ENCODE measurements at regions not wholly inside any gene's neighbourhood (a gene's known extent, or its start where the extent isn't known, plus 50 kb on each side); places are given as distances from the start of the nearest gene placed in this dataset.

DNA sequence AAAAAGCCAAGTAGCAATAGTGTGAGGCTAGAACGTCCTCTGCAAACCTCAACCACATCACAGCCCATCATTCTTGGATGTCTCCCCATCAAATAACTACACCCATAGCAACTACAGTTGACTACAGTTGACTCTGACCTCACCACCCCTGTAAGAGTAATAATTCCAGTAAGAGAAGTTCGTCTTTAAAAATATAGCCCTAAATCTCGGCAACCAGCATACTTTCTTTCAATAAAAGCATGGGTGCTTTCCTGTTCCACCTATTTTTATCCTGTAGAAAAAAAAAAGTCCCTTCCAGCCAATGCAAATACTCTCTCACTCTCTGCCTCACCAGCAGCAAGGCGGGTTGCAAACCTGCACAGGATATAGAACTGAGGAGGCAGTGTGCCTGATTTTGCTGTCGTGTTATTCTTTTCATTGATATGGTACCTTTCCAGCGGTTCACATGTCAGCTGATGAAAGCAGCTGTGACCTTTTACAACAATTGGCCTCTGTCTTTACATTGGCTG, 187.5 kb upstream of the NFE2L3 start:
- peak; percentile 26 to 42 for ATAC-seq (ENCODE audit: low read depth in 2 of 2)
- H3K36me3 Mint-ChIP-seq = no peaks in the 10 kb centered on the region
- H3K9me3 Mint-ChIP-seq = peaks cover 0 to 4% (median 0%) of the 10 kb centered on the region in 7 donors
- no peak for DNase-seq
- H3K27ac Mint-ChIP-seq = peak overlapping the region in 1 of 6 donors; percentile 45
- H3K27me3 Mint-ChIP-seq = peaks cover 56 to 79% (median 70%) of the 10 kb centered on the region in 3 donors
- peaks cover 6 to 24% (median 16%) of the 10 kb centered on the region in 3 donors for H3K4me1 Mint-ChIP-seq
- H3K4me3 Mint-ChIP-seq = peak overlapping the region in 3 of 8 donors; percentile 1 to 13 (median 10)

DNA sequence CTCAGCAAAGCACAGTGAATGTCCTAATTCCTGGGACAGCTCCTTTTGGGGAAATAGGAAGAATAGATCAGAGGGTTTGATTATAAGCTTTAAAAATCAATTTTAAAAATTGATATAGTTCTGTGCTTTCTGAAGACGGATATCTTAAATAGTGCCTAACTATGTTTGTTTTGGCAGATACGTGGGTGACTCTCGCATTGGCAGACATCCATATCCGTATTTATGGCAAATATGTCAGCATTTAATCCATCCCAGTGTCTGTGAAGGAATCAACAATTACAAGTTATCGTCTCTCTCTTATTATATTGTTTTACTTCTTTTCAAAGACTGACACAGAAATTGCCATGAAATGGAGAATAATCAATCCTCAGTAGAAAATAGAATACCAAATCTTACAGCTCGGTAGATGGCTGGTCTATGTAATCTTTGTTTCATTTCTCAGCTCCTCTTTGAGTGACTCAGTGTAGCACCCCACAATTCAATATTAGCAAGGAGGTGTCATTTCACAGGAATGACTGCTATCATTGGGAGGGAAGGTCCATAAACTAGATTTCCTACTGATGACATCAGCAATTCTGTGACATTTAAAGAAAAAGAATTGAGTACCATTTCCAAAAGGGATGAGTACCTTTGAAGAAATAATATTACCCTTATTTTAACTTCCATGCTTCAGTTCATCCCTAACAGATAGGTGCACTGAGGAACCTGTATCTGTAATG, 186.4 kb upstream of the NFE2L3 start:
- Mint-ChIP-seq H3K4me3 (no peak overlapping the region), H3K27ac (no peak overlapping the region), H3K9me3 (peaks cover 0 to 4% (median 0%) of the 10 kb centered on the region in 7 donors), H3K4me1 (peaks cover 6 to 24% (median 16%) of the 10 kb centered on the region in 3 donors), H3K36me3 (no peaks in the 10 kb centered on the region), H3K27me3 (peaks cover 52 to 74% (median 67%) of the 10 kb centered on the region in 3 donors)
- ATAC-seq (ENCODE audit: low read depth in 2 of 2) = no peak
- DNase-seq = no peak

- peaks cover 0 to 4% (median 0%) of the 10 kb centered on the region in 7 donors for H3K9me3 Mint-ChIP-seq
- H3K27me3 Mint-ChIP-seq = peaks cover 45 to 72% (median 68%) of the 10 kb centered on the region in 3 donors
- H3K36me3 Mint-ChIP-seq = no peaks in the 10 kb centered on the region
These were observed 185.5 kb upstream of the NFE2L3 start for GRCh38 chr7:25966469-25966868.

DNA sequence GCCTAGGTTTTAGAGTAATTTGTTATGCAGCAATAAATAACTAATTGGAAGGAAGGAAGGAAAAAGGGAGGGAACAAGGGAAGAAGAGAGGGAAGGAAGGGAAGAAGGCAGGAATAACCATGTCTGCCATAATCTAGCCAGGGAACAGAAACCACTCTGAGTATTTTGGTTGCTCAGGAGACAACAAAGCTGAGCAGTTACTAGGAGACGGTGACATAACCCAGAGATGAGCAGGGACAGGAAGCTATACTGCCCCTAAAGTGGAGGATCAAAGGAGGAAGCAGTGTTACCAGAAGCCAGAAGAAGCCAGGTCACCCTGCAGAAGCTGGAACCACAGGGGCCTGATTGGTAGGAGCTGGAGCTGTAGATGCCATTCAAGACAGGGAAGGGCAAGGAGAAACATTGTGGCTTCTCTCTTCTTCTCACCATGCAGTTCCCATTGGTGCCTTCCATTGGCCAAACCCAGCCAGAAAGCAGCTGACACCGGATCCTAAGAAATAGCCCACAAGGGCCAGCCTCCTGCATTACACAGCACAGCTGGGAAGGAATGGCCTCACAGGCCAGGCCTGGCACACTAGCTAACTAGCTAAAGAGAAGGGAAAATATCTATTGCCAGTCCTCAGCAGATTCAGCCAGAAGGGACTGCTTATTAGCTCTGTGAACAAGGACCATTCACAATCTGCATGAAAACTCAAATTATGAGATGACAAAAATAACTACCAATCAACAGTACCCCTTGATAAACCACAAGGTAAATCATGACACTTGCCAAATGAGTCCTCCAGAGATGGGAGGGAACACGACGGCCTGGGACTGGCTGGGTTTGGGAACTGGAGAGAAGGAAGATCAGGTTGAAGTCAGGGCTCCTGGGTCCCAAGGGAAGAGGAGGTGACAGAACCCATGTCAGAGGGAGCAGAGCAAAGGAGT, 184.5 kb upstream of the NFE2L3 start:
- ATAC-seq (ENCODE audit: low read depth in 2 of 2) (peak in 1 of 2 donors; percentile 13), DNase-seq (no peak)
- Mint-ChIP-seq H3K9me3 (peaks cover 0 to 7% (median 2%) of the 10 kb centered on the region in 7 donors), H3K27me3 (peaks cover 42 to 70% (median 64%) of the 10 kb centered on the region in 3 donors), H3K27ac (peak overlapping the region in 4 of 6 donors; percentile 4 to 92 (median 34)), H3K4me3 (peak overlapping the region in 5 of 8 donors; percentile 35 to 70 (median 63)), H3K36me3 (peaks cover 0 to 3% of the 10 kb centered on the region in 2 donors), H3K4me1 (peaks cover 6 to 24% (median 16%) of the 10 kb centered on the region in 3 donors)

More at GRCh38 chr7:25966469-25966868, 185.5 kb upstream of the NFE2L3 start:
- H3K4me3 Mint-ChIP-seq = no peak overlapping the region
- peaks cover 6 to 24% (median 16%) of the 10 kb centered on the region in 3 donors for H3K4me1 Mint-ChIP-seq
- ATAC-seq (ENCODE audit: low read depth in 2 of 2) = no peak
- peak overlapping the region in 1 of 6 donors; percentile 72 for H3K27ac Mint-ChIP-seq
- no peak for DNase-seq

DNA sequence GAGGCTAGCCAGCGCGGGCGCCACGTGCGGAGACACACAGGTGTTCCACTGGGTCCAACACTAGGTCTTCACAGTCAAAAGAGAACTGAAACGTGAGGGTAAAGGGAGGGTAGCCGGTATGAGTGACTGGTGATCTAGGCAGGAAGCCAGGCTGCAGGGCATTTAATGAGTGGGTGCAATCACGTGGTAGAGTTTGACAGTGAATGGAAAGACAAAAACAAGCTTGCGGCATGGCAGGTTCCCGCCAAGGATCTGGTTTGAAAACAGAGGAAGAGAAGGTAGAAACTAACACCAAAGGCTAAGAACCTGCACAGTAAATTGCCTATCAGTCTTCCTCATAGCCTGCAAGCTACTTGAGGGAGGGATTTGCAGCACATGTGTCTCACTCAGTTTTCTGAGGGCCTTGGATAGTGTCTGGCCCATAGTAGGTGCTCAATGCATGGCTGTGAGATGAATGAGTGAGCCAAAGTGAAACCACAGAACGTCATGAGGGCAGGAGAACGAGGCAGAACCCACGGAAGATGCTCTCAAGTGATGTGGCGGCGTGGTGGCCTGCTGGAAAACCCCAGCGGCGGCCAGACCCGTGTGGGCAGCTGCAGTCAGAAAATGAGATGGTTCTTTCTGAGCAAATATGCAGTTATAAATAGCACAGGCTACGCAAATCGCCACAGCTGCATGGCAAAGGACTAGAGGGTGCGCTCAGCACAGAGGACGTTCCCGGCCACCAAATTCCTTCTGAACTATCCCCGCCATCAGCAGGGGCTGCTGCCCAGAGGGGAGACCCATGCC, 183.6 kb upstream of the NFE2L3 start:
- peak overlapping the region in 5 of 6 donors; percentile 4 to 92 (median 48) for H3K27ac Mint-ChIP-seq
- DNase-seq (peak; percentile 51), ATAC-seq (ENCODE audit: low read depth in 2 of 2) (peak; percentile 85 to 87)
- H3K9me3 Mint-ChIP-seq = peaks cover 1 to 13% (median 8%) of the 10 kb centered on the region in 7 donors
- H3K36me3 Mint-ChIP-seq = peaks cover 0 to 6% of the 10 kb centered on the region in 2 donors
- peaks cover 6 to 24% (median 16%) of the 10 kb centered on the region in 3 donors for H3K4me1 Mint-ChIP-seq
- H3K27me3 Mint-ChIP-seq = peaks cover 45 to 73% (median 64%) of the 10 kb centered on the region in 3 donors
- H3K4me3 Mint-ChIP-seq = peak overlapping the region in 5 of 8 donors; percentile 35 to 70 (median 63)

DNA sequence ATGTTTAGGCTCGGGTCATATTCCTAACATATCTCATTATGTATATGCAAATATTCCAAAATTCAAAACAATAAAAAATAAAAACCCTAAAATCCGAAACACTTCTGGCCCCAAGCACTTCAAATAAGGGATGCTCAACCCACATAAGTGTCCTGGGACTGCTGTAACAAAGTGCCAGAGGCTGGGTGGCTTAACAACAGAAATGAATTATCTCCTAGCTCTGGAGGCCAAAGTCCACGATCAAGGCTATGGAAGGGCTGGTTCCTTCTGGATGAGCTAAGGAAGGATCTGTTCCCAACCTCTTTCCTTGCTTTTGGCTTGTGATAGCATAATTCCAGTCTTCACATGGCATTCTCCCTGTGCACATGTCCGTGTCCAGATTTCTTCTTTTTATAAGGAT, 181.6 kb upstream of the NFE2L3 start:
- Mint-ChIP-seq H3K36me3 (peaks cover 0 to 6% of the 10 kb centered on the region in 2 donors), H3K4me3 (no peak overlapping the region), H3K27ac (no peak overlapping the region), H3K27me3 (peaks cover 32 to 65% (median 55%) of the 10 kb centered on the region in 3 donors), H3K4me1 (peaks cover 6 to 17% (median 9%) of the 10 kb centered on the region in 3 donors), H3K9me3 (peaks cover 5 to 13% (median 10%) of the 10 kb centered on the region in 7 donors)
- ATAC-seq (ENCODE audit: low read depth in 2 of 2) = no peak
- DNase-seq = no peak

DNA sequence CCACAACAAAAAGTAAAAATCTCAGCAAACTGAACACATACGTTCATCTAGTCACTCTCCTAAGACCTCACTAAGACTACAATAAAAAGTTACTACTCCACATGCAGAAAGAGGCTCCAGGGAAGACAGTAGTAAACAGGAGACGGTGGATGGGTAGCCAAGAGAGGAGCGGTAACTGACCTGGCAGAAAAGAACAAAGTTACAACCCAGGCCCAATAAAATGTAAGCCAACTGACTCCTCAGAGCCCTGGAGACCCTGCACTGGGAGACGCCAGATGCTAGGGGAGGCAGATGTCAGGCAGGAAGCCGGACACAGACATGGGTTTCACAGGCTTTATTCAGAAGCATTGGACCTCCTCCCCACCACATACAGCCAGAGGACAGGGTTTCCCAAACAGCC, 181.1 kb upstream of the NFE2L3 start:
- H3K36me3 Mint-ChIP-seq = peaks cover 0 to 6% of the 10 kb centered on the region in 2 donors
- DNase-seq (no peak), ATAC-seq (ENCODE audit: low read depth in 2 of 2) (no peak)
- H3K27me3 Mint-ChIP-seq = peaks cover 27 to 59% (median 49%) of the 10 kb centered on the region in 3 donors
- peaks cover 5 to 15% (median 11%) of the 10 kb centered on the region in 7 donors for H3K9me3 Mint-ChIP-seq
- peaks cover 6 to 17% (median 9%) of the 10 kb centered on the region in 3 donors for H3K4me1 Mint-ChIP-seq
- no peak overlapping the region for H3K4me3 Mint-ChIP-seq
- H3K27ac Mint-ChIP-seq = no peak overlapping the region

GRCh38 chr7:25976630-25977029, 175.4 kb upstream of the NFE2L3 start:
- Mint-ChIP-seq H3K27me3 (peaks cover 7 to 33% (median 32%) of the 10 kb centered on the region in 3 donors), H3K36me3 (peaks cover 8 to 17% of the 10 kb centered on the region in 2 donors), H3K27ac (no peak overlapping the region), H3K9me3 (peaks cover 14 to 41% (median 30%) of the 10 kb centered on the region in 7 donors), H3K4me1 (no peaks in the 10 kb centered on the region), H3K4me3 (no peak overlapping the region)
- no peak for DNase-seq
- ATAC-seq (ENCODE audit: low read depth in 2 of 2) = no peak

DNA sequence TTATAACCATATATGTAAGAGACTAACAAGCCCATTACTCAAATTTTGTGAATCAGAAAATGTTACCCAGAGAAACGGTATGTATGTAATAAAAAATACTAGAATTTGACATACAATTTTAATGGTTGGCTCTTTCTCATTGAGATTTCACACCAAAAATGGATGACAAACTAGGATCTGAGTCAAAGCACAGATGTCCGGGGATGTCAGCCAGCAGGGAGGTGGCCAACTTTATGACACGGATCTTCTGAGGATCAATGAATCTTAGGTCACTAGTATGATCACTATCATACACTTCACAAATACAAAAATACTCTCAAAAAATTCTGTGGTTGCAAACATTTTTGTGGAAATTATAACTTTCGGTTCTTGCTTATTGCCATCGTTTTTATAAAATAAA, 173.5 kb upstream of the NFE2L3 start:
- ATAC-seq (ENCODE audit: low read depth in 2 of 2) = no peak
- no peaks in the 10 kb centered on the region for H3K4me1 Mint-ChIP-seq
- peaks cover 8 to 12% of the 10 kb centered on the region in 2 donors for H3K36me3 Mint-ChIP-seq
- H3K27me3 Mint-ChIP-seq = peaks cover 6 to 37% (median 25%) of the 10 kb centered on the region in 3 donors
- no peak overlapping the region for H3K4me3 Mint-ChIP-seq
- no peak overlapping the region for H3K27ac Mint-ChIP-seq
- no peak for DNase-seq
- H3K9me3 Mint-ChIP-seq = peaks cover 6 to 36% (median 22%) of the 10 kb centered on the region in 7 donors

- H3K27me3 Mint-ChIP-seq = peaks cover 10 to 41% (median 33%) of the 10 kb centered on the region in 3 donors
- no peak for DNase-seq
- ATAC-seq (ENCODE audit: low read depth in 2 of 2) = no peak
- peaks cover 6 to 35% (median 21%) of the 10 kb centered on the region in 7 donors for H3K9me3 Mint-ChIP-seq
- no peak overlapping the region for H3K4me3 Mint-ChIP-seq
- H3K36me3 Mint-ChIP-seq = peaks cover 8 to 12% of the 10 kb centered on the region in 2 donors
- no peak overlapping the region for H3K27ac Mint-ChIP-seq
- no peaks in the 10 kb centered on the region for H3K4me1 Mint-ChIP-seq
These were observed 172.4 kb upstream of the NFE2L3 start for GRCh38 chr7:25979605-25980004.

DNA sequence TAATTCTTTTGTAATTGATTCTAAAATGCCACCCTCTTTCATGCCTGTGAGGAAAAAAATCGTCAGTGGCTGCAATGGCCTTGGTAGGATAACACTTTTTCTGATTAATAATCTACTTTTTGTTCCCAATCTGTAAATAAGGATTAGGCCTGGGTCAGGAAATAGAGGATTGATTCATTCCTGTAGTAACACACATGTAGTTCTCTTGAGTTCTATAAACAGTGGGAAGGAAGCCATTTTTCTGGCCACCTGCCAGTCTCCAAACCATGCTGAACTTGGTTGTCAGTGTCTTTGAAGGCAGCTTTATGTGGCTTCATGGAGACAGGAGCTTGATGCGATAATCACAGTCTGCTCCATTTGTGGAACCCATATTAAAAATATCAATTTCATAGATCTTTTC, 169.3 kb upstream of the NFE2L3 start:
- no peak for ATAC-seq (ENCODE audit: low read depth in 2 of 2)
- Mint-ChIP-seq H3K27ac (no peak overlapping the region), H3K27me3 (peaks cover 22 to 57% (median 48%) of the 10 kb centered on the region in 3 donors), H3K36me3 (peaks cover 0 to 12% of the 10 kb centered on the region in 2 donors), H3K4me1 (no peaks in the 10 kb centered on the region), H3K9me3 (peaks cover 3 to 15% (median 6%) of the 10 kb centered on the region in 7 donors), H3K4me3 (no peak overlapping the region)
- no peak for DNase-seq

- Mint-ChIP-seq H3K27ac (no peak overlapping the region), H3K27me3 (peaks cover 39 to 72% (median 54%) of the 10 kb centered on the region in 3 donors), H3K4me3 (no peak overlapping the region), H3K9me3 (peaks cover 2 to 11% (median 5%) of the 10 kb centered on the region in 7 donors), H3K4me1 (no peaks in the 10 kb centered on the region), H3K36me3 (peaks cover 0 to 12% of the 10 kb centered on the region in 2 donors)
- ATAC-seq (ENCODE audit: low read depth in 2 of 2) = no peak
- DNase-seq = no peak
These were observed 166.8 kb upstream of the NFE2L3 start for GRCh38 chr7:25985196-25985595.

Measured in naive B cell (primary cell).